IPS-18c (cell line): ENCODE measurements at regions not wholly inside any gene's neighbourhood (a gene's known extent, or its start where the extent isn't known, plus 50 kb on each side); places are given as distances from the start of the nearest gene placed in this dataset.

ENCODE experiments used
- H3K4me3 ChIP-seq: 2 replicates; pipeline ENCODE4 v1.7.0; 2013; ENCODE audit warnings: low read depth, mild to moderate bottlenecking, low read length, moderate library complexity; ENCODE audit not compliant: insufficient read depth
- H3K9me3 ChIP-seq: one replicate; pipeline ENCODE4 v1.6.1; 2013; ENCODE audit warnings: mild to moderate bottlenecking, low read length, moderate library complexity; ENCODE audit not compliant: control insufficient read depth, insufficient read depth

GRCh38 chr1:90510143-90510542 lies 207.0 kb downstream of the BARHL2 start:
- H3K9me3 ChIP-seq: no peaks in the 10 kb centered on the region
- H3K4me3 ChIP-seq: no peak overlapping the region

GRCh38 chr1:90509225-90510048 lies 207.7 kb downstream of the BARHL2 start:
- no peak overlapping the region for H3K4me3 ChIP-seq
- no peaks in the 10 kb centered on the region for H3K9me3 ChIP-seq

- Histone ChIP-seq H3K9me3 (no peaks in the 10 kb centered on the region), H3K4me3 (no peak overlapping the region)
These were observed 208.5 kb downstream of the BARHL2 start for GRCh38 chr1:90508376-90509167.

- H3K9me3 ChIP-seq: no peaks in the 10 kb centered on the region
- H3K4me3 ChIP-seq: no peak overlapping the region
These were observed 209.9 kb downstream of the BARHL2 start for GRCh38 chr1:90507173-90507572.

GRCh38 chr1:90505806-90506205 lies 211.3 kb downstream of the BARHL2 start:
- H3K9me3 ChIP-seq: no peaks in the 10 kb centered on the region

GRCh38 chr1:90504509-90504908 lies 212.6 kb downstream of the BARHL2 start:
- no peak overlapping the region for H3K4me3 ChIP-seq
- H3K9me3 ChIP-seq: no peaks in the 10 kb centered on the region

More at GRCh38 chr1:90505806-90506205, 211.3 kb downstream of the BARHL2 start:
- no peak overlapping the region for H3K4me3 ChIP-seq

- Histone ChIP-seq H3K9me3 (no peaks in the 10 kb centered on the region), H3K4me3 (no peak overlapping the region)
These were observed 214.4 kb downstream of the BARHL2 start for GRCh38 chr1:90502696-90503095.

- Histone ChIP-seq H3K9me3 (no peaks in the 10 kb centered on the region), H3K4me3 (no peak overlapping the region)
These were observed 214.9 kb downstream of the BARHL2 start for GRCh38 chr1:90502194-90502593.

GRCh38 chr1:90501281-90501680 lies 215.8 kb downstream of the BARHL2 start:
- Histone ChIP-seq H3K4me3 (no peak overlapping the region), H3K9me3 (no peaks in the 10 kb centered on the region)

- H3K4me3 ChIP-seq: no peak overlapping the region
- H3K9me3 ChIP-seq: no peaks in the 10 kb centered on the region
These were observed 222.3 kb downstream of the BARHL2 start for GRCh38 chr1:90494748-90495282.

GRCh38 chr1:90488451-90488850 lies 228.7 kb downstream of the BARHL2 start:
- no peak overlapping the region for H3K4me3 ChIP-seq

GRCh38 chr1:90486996-90487395 lies 230.1 kb downstream of the BARHL2 start:
- Histone ChIP-seq H3K9me3 (no peaks in the 10 kb centered on the region), H3K4me3 (no peak overlapping the region)

More at GRCh38 chr1:90488451-90488850, 228.7 kb downstream of the BARHL2 start:
- no peaks in the 10 kb centered on the region for H3K9me3 ChIP-seq

- Histone ChIP-seq H3K9me3 (no peaks in the 10 kb centered on the region), H3K4me3 (no peak overlapping the region)
These were observed 230.8 kb downstream of the BARHL2 start for GRCh38 chr1:90486134-90486824.

- Histone ChIP-seq H3K4me3 (no peak overlapping the region), H3K9me3 (no peaks in the 10 kb centered on the region)
These were observed 236.7 kb downstream of the BARHL2 start for GRCh38 chr1:90480271-90480835.

GRCh38 chr1:90476994-90477393 lies 240.1 kb downstream of the BARHL2 start:
- no peak overlapping the region for H3K4me3 ChIP-seq

GRCh38 chr1:90476411-90476810 lies 240.7 kb downstream of the BARHL2 start:
- Histone ChIP-seq H3K9me3 (no peaks in the 10 kb centered on the region), H3K4me3 (no peak overlapping the region)

More at GRCh38 chr1:90476994-90477393, 240.1 kb downstream of the BARHL2 start:
- H3K9me3 ChIP-seq: no peaks in the 10 kb centered on the region

- no peak overlapping the region for H3K4me3 ChIP-seq
- no peaks in the 10 kb centered on the region for H3K9me3 ChIP-seq
These were observed 241.5 kb downstream of the BARHL2 start for GRCh38 chr1:90475631-90476030.
